ENCODE measurements at regions not wholly inside any gene's neighbourhood (a gene's known extent, or its start where the extent isn't known, plus 50 kb on each side); places are given as distances from the start of the nearest gene placed in this dataset.

GRCh38 chr13:104967836-104968630, 1567.4 kb downstream of the EFNB2 start:
- Histone ChIP-seq H3K4me1 (ENCODE audit: insufficient read depth, poor library complexity, severe bottlenecking) (no peaks in the 10 kb centered on the region), H3K36me3 (ENCODE audit: low read depth) (no peaks in the 10 kb centered on the region), H3K9me3 (ENCODE audit: severe bottlenecking) (no peaks in the 10 kb centered on the region), H3K27me3 (ENCODE audit: insufficient read depth, poor library complexity, severe bottlenecking) (no peaks in the 10 kb centered on the region), H3K27ac (ENCODE audit: poor library complexity, severe bottlenecking) (no peak overlapping the region), H3K4me3 (ENCODE audit: severe bottlenecking) (no peak overlapping the region)
- ATAC-seq (ENCODE audit: low read depth) (no peak), DNase-seq (ENCODE audit: low spot score) (no peak)
- no peak for TF ChIP-seq CTCF (IDR thresholded peaks at IDR 0.05; ENCODE audit: poor library complexity, severe bottlenecking)

- no peak for DNase-seq (ENCODE audit: low spot score)
- no peaks in the 10 kb centered on the region for H3K27me3 ChIP-seq (ENCODE audit: insufficient read depth, poor library complexity, severe bottlenecking)
- H3K27ac ChIP-seq (ENCODE audit: poor library complexity, severe bottlenecking), result no peak overlapping the region
- no peak for TF ChIP-seq CTCF (IDR thresholded peaks at IDR 0.05; ENCODE audit: poor library complexity, severe bottlenecking)
- H3K4me3 ChIP-seq (ENCODE audit: severe bottlenecking), result no peak overlapping the region
- H3K9me3 ChIP-seq (ENCODE audit: severe bottlenecking), result no peaks in the 10 kb centered on the region
- H3K4me1 ChIP-seq (ENCODE audit: insufficient read depth, poor library complexity, severe bottlenecking), result no peaks in the 10 kb centered on the region
- H3K36me3 ChIP-seq (ENCODE audit: low read depth), result no peaks in the 10 kb centered on the region
- no peak for ATAC-seq (ENCODE audit: low read depth)
These were observed 1568.1 kb downstream of the EFNB2 start for GRCh38 chr13:104967376-104967775.

- H3K4me1 ChIP-seq (ENCODE audit: insufficient read depth, poor library complexity, severe bottlenecking), result no peaks in the 10 kb centered on the region
- ATAC-seq (ENCODE audit: low read depth), result no peak
- TF ChIP-seq CTCF (IDR thresholded peaks at IDR 0.05; ENCODE audit: poor library complexity, severe bottlenecking), result no peak
- no peaks in the 10 kb centered on the region for H3K27me3 ChIP-seq (ENCODE audit: insufficient read depth, poor library complexity, severe bottlenecking)
- DNase-seq (ENCODE audit: low spot score), result no peak
- no peak overlapping the region for H3K4me3 ChIP-seq (ENCODE audit: severe bottlenecking)
- H3K36me3 ChIP-seq (ENCODE audit: low read depth), result no peaks in the 10 kb centered on the region
- no peak overlapping the region for H3K27ac ChIP-seq (ENCODE audit: poor library complexity, severe bottlenecking)
- no peaks in the 10 kb centered on the region for H3K9me3 ChIP-seq (ENCODE audit: severe bottlenecking)
These were observed 1573.1 kb downstream of the EFNB2 start for GRCh38 chr13:104962411-104962810.

GRCh38 chr13:104961246-104961645, 1574.2 kb downstream of the EFNB2 start:
- no peaks in the 10 kb centered on the region for H3K4me1 ChIP-seq (ENCODE audit: insufficient read depth, poor library complexity, severe bottlenecking)
- H3K27ac ChIP-seq (ENCODE audit: poor library complexity, severe bottlenecking), result no peak overlapping the region
- H3K4me3 ChIP-seq (ENCODE audit: severe bottlenecking), result no peak overlapping the region
- no peak for TF ChIP-seq CTCF (IDR thresholded peaks at IDR 0.05; ENCODE audit: poor library complexity, severe bottlenecking)
- H3K27me3 ChIP-seq (ENCODE audit: insufficient read depth, poor library complexity, severe bottlenecking), result no peaks in the 10 kb centered on the region
- no peaks in the 10 kb centered on the region for H3K9me3 ChIP-seq (ENCODE audit: severe bottlenecking)
- ATAC-seq (ENCODE audit: low read depth), result no peak
- H3K36me3 ChIP-seq (ENCODE audit: low read depth), result no peaks in the 10 kb centered on the region
- DNase-seq (ENCODE audit: low spot score), result no peak

GRCh38 chr13:104954210-104954609, 1581.3 kb downstream of the EFNB2 start:
- no peaks in the 10 kb centered on the region for H3K27me3 ChIP-seq (ENCODE audit: insufficient read depth, poor library complexity, severe bottlenecking)
- H3K36me3 ChIP-seq (ENCODE audit: low read depth), result no peaks in the 10 kb centered on the region
- TF ChIP-seq CTCF (IDR thresholded peaks at IDR 0.05; ENCODE audit: poor library complexity, severe bottlenecking), result no peak
- ATAC-seq (ENCODE audit: low read depth) (peak; percentile 61; the same call in 2 of the 3 replicates), DNase-seq (ENCODE audit: low spot score) (no peak)
- no peak overlapping the region for H3K27ac ChIP-seq (ENCODE audit: poor library complexity, severe bottlenecking)
- H3K4me1 ChIP-seq (ENCODE audit: insufficient read depth, poor library complexity, severe bottlenecking), result no peaks in the 10 kb centered on the region
- H3K9me3 ChIP-seq (ENCODE audit: severe bottlenecking), result no peaks in the 10 kb centered on the region
- no peak overlapping the region for H3K4me3 ChIP-seq (ENCODE audit: severe bottlenecking)

All from RWPE2 (cell line).